ENCODE measurements at regions not wholly inside any gene's neighbourhood (a gene's known extent, or its start where the extent isn't known, plus 50 kb on each side); places are given as distances from the start of the nearest gene placed in this dataset.

DNA sequence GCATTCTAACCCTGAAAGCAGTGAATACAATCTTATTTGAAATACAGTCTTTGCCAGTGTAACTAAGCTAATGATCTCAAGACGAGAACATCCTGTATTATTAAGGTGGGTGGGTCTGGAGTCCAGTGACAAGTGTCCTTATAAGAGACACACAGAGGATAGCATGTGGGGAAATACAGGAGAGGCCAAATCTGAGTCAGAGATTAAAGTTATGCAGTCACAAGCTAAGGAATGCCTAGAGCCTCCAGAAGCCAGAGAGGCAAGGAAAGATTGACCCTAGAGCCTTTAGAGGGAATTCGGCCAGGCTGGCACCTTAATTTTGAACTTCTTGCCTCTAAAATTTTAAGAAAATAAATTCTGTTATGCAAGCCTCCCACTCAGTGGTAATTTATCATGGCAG lies 87.5 kb upstream of the HGF start:
- Histone ChIP-seq H3F3A (ENCODE audit: insufficient read depth, low read depth) (no peaks in the 10 kb centered on the region), H4K20me1 (ENCODE audit: insufficient read depth) (no peaks in the 10 kb centered on the region), H3K36me3 (ENCODE audit: low read depth) (no peaks in the 10 kb centered on the region), H3K4me2 (no peak overlapping the region), H3K27me3 (ENCODE audit: insufficient read depth, low read depth) (no peaks in the 10 kb centered on the region), H3K9me2 (ENCODE audit: insufficient read depth) (no peaks in the 10 kb centered on the region; the same call in 1 of the 2 replicates), H3K27ac (no peak overlapping the region), H3K4me3 (no peak overlapping the region), H2AFZ (no peak overlapping the region), H3K79me2 (ENCODE audit: low read depth) (no peaks in the 10 kb centered on the region), H3K9me3 (ENCODE audit: insufficient read depth, low read depth) (no peaks in the 10 kb centered on the region; the same call in 1 of the 2 replicates), H3K4me1 (replicated peaks; ENCODE audit: insufficient read depth) (no peaks in the 10 kb centered on the region)
- intact Hi-C loops (cut with micrococcal nuclease; ENCODE audit: unreplicated experiment): no loop called here
- no peak for TF ChIP-seq EZH2 (IDR thresholded peaks at IDR 0.05; ENCODE audit: low read depth)
- TF ChIP-seq, protein P1, sequence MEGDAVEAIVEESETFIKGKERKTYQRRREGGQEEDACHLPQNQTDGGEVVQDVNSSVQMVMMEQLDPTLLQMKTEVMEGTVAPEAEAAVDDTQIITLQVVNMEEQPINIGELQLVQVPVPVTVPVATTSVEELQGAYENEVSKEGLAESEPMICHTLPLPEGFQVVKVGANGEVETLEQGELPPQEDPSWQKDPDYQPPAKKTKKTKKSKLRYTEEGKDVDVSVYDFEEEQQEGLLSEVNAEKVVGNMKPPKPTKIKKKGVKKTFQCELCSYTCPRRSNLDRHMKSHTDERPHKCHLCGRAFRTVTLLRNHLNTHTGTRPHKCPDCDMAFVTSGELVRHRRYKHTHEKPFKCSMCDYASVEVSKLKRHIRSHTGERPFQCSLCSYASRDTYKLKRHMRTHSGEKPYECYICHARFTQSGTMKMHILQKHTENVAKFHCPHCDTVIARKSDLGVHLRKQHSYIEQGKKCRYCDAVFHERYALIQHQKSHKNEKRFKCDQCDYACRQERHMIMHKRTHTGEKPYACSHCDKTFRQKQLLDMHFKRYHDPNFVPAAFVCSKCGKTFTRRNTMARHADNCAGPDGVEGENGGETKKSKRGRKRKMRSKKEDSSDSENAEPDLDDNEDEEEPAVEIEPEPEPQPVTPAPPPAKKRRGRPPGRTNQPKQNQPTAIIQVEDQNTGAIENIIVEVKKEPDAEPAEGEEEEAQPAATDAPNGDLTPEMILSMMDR (conservative IDR thresholded peaks at IDR 0.05): no peak
- POLR2A ChIA-PET (ENCODE audit: unreplicated experiment): no interaction called here
- BruUV-seq (replicated peaks): no TSS peak
- CTCF ChIA-PET: no interaction called here
- DNase-seq: no peak

DNA sequence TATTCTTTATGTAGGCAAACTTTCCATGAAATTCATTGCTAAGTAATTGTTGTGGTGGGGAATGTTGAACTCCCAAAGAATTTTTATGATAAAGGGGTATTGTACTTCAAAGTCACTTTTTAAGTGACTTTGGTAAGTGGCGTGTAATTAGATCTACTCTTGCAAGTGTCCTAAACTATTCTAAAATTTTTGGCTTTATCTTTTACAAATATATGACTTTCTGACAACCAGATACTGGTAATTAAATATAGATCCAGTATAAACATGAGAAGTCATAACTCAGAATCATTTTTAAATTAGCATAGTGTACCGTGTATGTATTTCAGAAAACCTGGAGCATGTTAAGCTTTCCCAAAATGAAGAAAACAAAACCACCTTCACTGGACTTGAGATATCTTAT lies 84.7 kb upstream of the HGF start:
- no peaks in the 10 kb centered on the region for H3K4me1 ChIP-seq (replicated peaks; ENCODE audit: insufficient read depth)
- H3K79me2 ChIP-seq (ENCODE audit: low read depth): no peaks in the 10 kb centered on the region
- intact Hi-C loops (cut with micrococcal nuclease; ENCODE audit: unreplicated experiment): no loop called here
- no peaks in the 10 kb centered on the region for H4K20me1 ChIP-seq (ENCODE audit: insufficient read depth)
- ChIA-PET POLR2A (ENCODE audit: unreplicated experiment) (no interaction called here), CTCF (no interaction called here)
- no peaks in the 10 kb centered on the region for H3F3A ChIP-seq (ENCODE audit: insufficient read depth, low read depth)
- TF ChIP-seq, protein P1 (conservative IDR thresholded peaks at IDR 0.05): no peak
- TF ChIP-seq EZH2 (IDR thresholded peaks at IDR 0.05; ENCODE audit: low read depth): no peak
- H2AFZ ChIP-seq: no peak overlapping the region
- no peaks in the 10 kb centered on the region for H3K36me3 ChIP-seq (ENCODE audit: low read depth)
- no peaks in the 10 kb centered on the region; the same call in 1 of the 2 replicates for H3K9me3 ChIP-seq (ENCODE audit: insufficient read depth, low read depth)
- no peak overlapping the region for H3K27ac ChIP-seq
- H3K9me2 ChIP-seq (ENCODE audit: insufficient read depth): no peaks in the 10 kb centered on the region
- no peaks in the 10 kb centered on the region for H3K27me3 ChIP-seq (ENCODE audit: insufficient read depth, low read depth)
- BruUV-seq (replicated peaks): no TSS peak
- no peak overlapping the region for H3K4me2 ChIP-seq
- H3K4me3 ChIP-seq: no peak overlapping the region
- DNase-seq: no peak

DNA sequence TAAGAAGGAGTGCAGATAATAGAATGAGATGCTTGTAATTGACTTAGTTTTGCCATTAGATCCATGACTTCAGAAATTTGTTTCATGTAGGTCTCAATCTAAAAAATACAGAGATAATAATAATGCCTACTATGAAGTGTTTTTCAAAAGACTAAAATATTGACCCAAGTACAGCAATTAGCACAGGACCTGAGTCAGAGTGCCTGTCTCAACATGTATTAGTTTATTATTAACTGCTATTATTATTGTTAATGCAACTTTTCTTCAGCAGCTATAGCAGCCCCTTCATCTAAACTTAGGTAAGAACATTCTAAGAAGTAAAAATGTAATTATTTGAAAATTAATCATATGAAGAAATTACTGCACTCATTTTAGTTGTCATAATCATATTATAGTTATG lies 82.9 kb upstream of the HGF start:
- Histone ChIP-seq H2AFZ (no peak overlapping the region), H3K79me2 (ENCODE audit: low read depth) (no peaks in the 10 kb centered on the region), H3K4me2 (no peak overlapping the region), H3F3A (ENCODE audit: insufficient read depth, low read depth) (no peaks in the 10 kb centered on the region), H3K27me3 (ENCODE audit: insufficient read depth, low read depth) (no peaks in the 10 kb centered on the region), H3K9me3 (ENCODE audit: insufficient read depth, low read depth) (no peaks in the 10 kb centered on the region; the same call in 1 of the 2 replicates), H3K27ac (no peak overlapping the region), H3K9me2 (ENCODE audit: insufficient read depth) (no peaks in the 10 kb centered on the region), H4K20me1 (ENCODE audit: insufficient read depth) (no peaks in the 10 kb centered on the region), H3K4me1 (replicated peaks; ENCODE audit: insufficient read depth) (no peaks in the 10 kb centered on the region), H3K36me3 (ENCODE audit: low read depth) (no peaks in the 10 kb centered on the region), H3K4me3 (no peak overlapping the region)
- ChIA-PET CTCF (no interaction called here), POLR2A (ENCODE audit: unreplicated experiment) (no interaction called here)
- no TSS peak for BruUV-seq (replicated peaks)
- intact Hi-C loops (cut with micrococcal nuclease; ENCODE audit: unreplicated experiment): no loop called here
- no peak for DNase-seq
- TF ChIP-seq EZH2 (IDR thresholded peaks at IDR 0.05; ENCODE audit: low read depth): no peak
- TF ChIP-seq, protein P1 (conservative IDR thresholded peaks at IDR 0.05): no peak

Data from PC-9 (cell line).